ENCODE measurements at regions not wholly inside any gene's neighbourhood (a gene's known extent, or its start where the extent isn't known, plus 50 kb on each side); places are given as distances from the start of the nearest gene placed in this dataset.
"Not testable (repeated sequence)": the region's sequence is repeated elsewhere in the genome, so short reads cannot be mapped to it uniquely, and the experiment has no call there.

GRCh38 chr5:7305000-7305674 is 90.8 kb upstream of the ADCY2 start:
- DNase-seq (ENCODE audit: low read depth): not testable (repeated sequence)

GRCh38 chr5:7306556-7306955 is 89.4 kb upstream of the ADCY2 start:
- not testable (repeated sequence) for DNase-seq (ENCODE audit: low read depth)

- not testable (repeated sequence) for DNase-seq (ENCODE audit: low read depth)
Measured at GRCh38 chr5:7307709-7308108, 88.2 kb upstream of the ADCY2 start.

GRCh38 chr5:7309715-7310114 is 86.2 kb upstream of the ADCY2 start:
- DNase-seq (ENCODE audit: low read depth): not testable (repeated sequence)

- DNase-seq (ENCODE audit: low read depth): not testable (repeated sequence)
Measured at GRCh38 chr5:7310656-7311055, 85.3 kb upstream of the ADCY2 start.

- DNase-seq (ENCODE audit: low read depth): no peak
Measured at GRCh38 chr5:7315118-7315517, 80.8 kb upstream of the ADCY2 start.

GRCh38 chr5:7317751-7318150 is 78.2 kb upstream of the ADCY2 start:
- no peak for DNase-seq (ENCODE audit: low read depth)

- DNase-seq (ENCODE audit: low read depth): no peak
Measured at GRCh38 chr5:7320701-7321301, 75.1 kb upstream of the ADCY2 start.

- peak; percentile 83 for DNase-seq (ENCODE audit: low read depth)
Measured at GRCh38 chr5:7321724-7322123, 74.2 kb upstream of the ADCY2 start.

- DNase-seq (ENCODE audit: low read depth): no peak
Measured at GRCh38 chr5:7324919-7325318, 71.0 kb upstream of the ADCY2 start.

GRCh38 chr5:7325975-7326913 is 69.7 kb upstream of the ADCY2 start:
- DNase-seq (ENCODE audit: low read depth): peak; percentile 75

- DNase-seq (ENCODE audit: low read depth): no peak
Measured at GRCh38 chr5:7329141-7329540, 66.8 kb upstream of the ADCY2 start.

- DNase-seq (ENCODE audit: low read depth): no peak
Measured at GRCh38 chr5:7329712-7330111, 66.2 kb upstream of the ADCY2 start.

GRCh38 chr5:7330256-7330655 is 65.7 kb upstream of the ADCY2 start:
- no peak for DNase-seq (ENCODE audit: low read depth)

GRCh38 chr5:7331131-7331530 is 64.8 kb upstream of the ADCY2 start:
- no peak for DNase-seq (ENCODE audit: low read depth)
